ENCODE measurements at regions not wholly inside any gene's neighbourhood (a gene's known extent, or its start where the extent isn't known, plus 50 kb on each side); places are given as distances from the start of the nearest gene placed in this dataset.
"Not testable (repeated sequence)": the region's sequence is repeated elsewhere in the genome, so short reads cannot be mapped to it uniquely, and the experiment has no call there.

GRCh38 chr15:100732211-100733055 lies 130.0 kb downstream of the ASB7 start:
- no peak for TF ChIP-seq MAX (IDR thresholded peaks at IDR 0.05; ENCODE audit: low read depth, low read length)
- no peak for TF ChIP-seq MYC (IDR thresholded peaks at IDR 0.05; ENCODE audit: low read depth, low read length)
- TF ChIP-seq CTCF (IDR thresholded peaks at IDR 0.05; ENCODE audit: low read depth, low read length) = no peak
- TF ChIP-seq POLR2A (IDR thresholded peaks at IDR 0.05; ENCODE audit: extremely low read depth, insufficient read length) = no peak
- no peak overlapping the region for H3K4me3 ChIP-seq (ENCODE audit: low read depth, low read length)
- no peak for DNase-seq (ENCODE audit: low read depth)

- H3K4me3 ChIP-seq (ENCODE audit: low read depth, low read length) = no peak overlapping the region
- TF ChIP-seq MYC (IDR thresholded peaks at IDR 0.05; ENCODE audit: low read depth, low read length) (no peak), MAX (IDR thresholded peaks at IDR 0.05; ENCODE audit: low read depth, low read length) (no peak), POLR2A (IDR thresholded peaks at IDR 0.05; ENCODE audit: extremely low read depth, insufficient read length) (no peak), CTCF (IDR thresholded peaks at IDR 0.05; ENCODE audit: low read depth, low read length) (no peak)
- no peak for DNase-seq (ENCODE audit: low read depth)
Observed at GRCh38 chr15:100733101-100733842, 130.9 kb downstream of the ASB7 start.

GRCh38 chr15:100733843-100734185 lies 131.4 kb downstream of the ASB7 start:
- not testable (repeated sequence) for DNase-seq (ENCODE audit: low read depth); H3K4me3 ChIP-seq (ENCODE audit: low read depth, low read length)

GRCh38 chr15:100734586-100734985 lies 132.2 kb downstream of the ASB7 start:
- H3K4me3 ChIP-seq (ENCODE audit: low read depth, low read length) = no peak overlapping the region
- TF ChIP-seq POLR2A (IDR thresholded peaks at IDR 0.05; ENCODE audit: extremely low read depth, insufficient read length) (no peak), MAX (IDR thresholded peaks at IDR 0.05; ENCODE audit: low read depth, low read length) (no peak), CTCF (IDR thresholded peaks at IDR 0.05; ENCODE audit: low read depth, low read length) (no peak), MYC (IDR thresholded peaks at IDR 0.05; ENCODE audit: low read depth, low read length) (no peak)
- no peak for DNase-seq (ENCODE audit: low read depth)

GRCh38 chr15:100735129-100736053 lies 133.0 kb downstream of the ASB7 start:
- TF ChIP-seq CTCF (IDR thresholded peaks at IDR 0.05; ENCODE audit: low read depth, low read length) = no peak
- TF ChIP-seq MAX (IDR thresholded peaks at IDR 0.05; ENCODE audit: low read depth, low read length) = no peak
- TF ChIP-seq POLR2A (IDR thresholded peaks at IDR 0.05; ENCODE audit: extremely low read depth, insufficient read length) = no peak
- no peak for TF ChIP-seq MYC (IDR thresholded peaks at IDR 0.05; ENCODE audit: low read depth, low read length)
- no peak for DNase-seq (ENCODE audit: low read depth)
- no peak overlapping the region for H3K4me3 ChIP-seq (ENCODE audit: low read depth, low read length)
